GM12865 (cell line): ENCODE measurements at regions not wholly inside any gene's neighbourhood (a gene's known extent, or its start where the extent isn't known, plus 50 kb on each side); places are given as distances from the start of the nearest gene placed in this dataset.

ENCODE experiments used
- DNase-seq: peaks from one replicate; pipeline ENCODE4 v3.0.0; 2010; ENCODE audit warnings: low read depth
- H3K4me3 ChIP-seq: 2 replicates; pipeline ENCODE4 v1.5.1; 2011; ENCODE audit warnings: mild to moderate bottlenecking, low read depth, low read length, control low read depth
- TF ChIP-seq, protein P1 (sequence below): IDR thresholded peaks from 2 replicates; pipeline ENCODE4 v1.5.1; 2011; ENCODE audit warnings: low read length, control low read depth, low read depth, inconsistent platforms; ENCODE audit not compliant: insufficient read depth; ENCODE audit errors: missing control alignments

GRCh38 chrX:117511379-117511778 lies 605.2 kb downstream of the KLHL13 start:
- H3K4me3 ChIP-seq, result no peak overlapping the region
- TF ChIP-seq, protein P1, sequence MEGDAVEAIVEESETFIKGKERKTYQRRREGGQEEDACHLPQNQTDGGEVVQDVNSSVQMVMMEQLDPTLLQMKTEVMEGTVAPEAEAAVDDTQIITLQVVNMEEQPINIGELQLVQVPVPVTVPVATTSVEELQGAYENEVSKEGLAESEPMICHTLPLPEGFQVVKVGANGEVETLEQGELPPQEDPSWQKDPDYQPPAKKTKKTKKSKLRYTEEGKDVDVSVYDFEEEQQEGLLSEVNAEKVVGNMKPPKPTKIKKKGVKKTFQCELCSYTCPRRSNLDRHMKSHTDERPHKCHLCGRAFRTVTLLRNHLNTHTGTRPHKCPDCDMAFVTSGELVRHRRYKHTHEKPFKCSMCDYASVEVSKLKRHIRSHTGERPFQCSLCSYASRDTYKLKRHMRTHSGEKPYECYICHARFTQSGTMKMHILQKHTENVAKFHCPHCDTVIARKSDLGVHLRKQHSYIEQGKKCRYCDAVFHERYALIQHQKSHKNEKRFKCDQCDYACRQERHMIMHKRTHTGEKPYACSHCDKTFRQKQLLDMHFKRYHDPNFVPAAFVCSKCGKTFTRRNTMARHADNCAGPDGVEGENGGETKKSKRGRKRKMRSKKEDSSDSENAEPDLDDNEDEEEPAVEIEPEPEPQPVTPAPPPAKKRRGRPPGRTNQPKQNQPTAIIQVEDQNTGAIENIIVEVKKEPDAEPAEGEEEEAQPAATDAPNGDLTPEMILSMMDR, result no peak
- DNase-seq, result no peak

- DNase-seq, result no peak
- TF ChIP-seq, protein P1, result no peak
- no peak overlapping the region for H3K4me3 ChIP-seq
These were observed 606.2 kb downstream of the KLHL13 start for GRCh38 chrX:117510453-117510852.

DNA sequence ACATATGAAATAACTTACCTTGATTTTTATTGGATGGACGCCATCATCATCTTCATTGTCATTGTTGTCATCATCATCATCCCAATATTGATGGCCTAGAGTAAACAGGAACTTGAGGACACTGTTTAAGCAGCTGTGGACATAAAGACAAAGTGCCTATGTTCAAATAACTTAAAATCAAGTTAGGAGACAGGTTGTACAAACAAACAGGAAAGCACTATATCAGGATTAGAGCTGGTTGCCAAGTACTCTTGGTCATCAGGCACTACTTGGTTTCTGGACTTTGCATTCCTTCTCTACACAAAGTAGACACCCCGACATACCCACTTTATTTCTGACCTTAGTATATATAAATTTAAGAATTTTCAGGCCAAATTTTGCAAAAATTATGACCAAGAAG lies 608.6 kb downstream of the KLHL13 start:
- TF ChIP-seq, protein P1, result no peak
- H3K4me3 ChIP-seq, result no peak overlapping the region
- no peak for DNase-seq

GRCh38 chrX:117487421-117487820 lies 629.2 kb downstream of the KLHL13 start:
- no peak for DNase-seq
- TF ChIP-seq, protein P1, result no peak

DNA sequence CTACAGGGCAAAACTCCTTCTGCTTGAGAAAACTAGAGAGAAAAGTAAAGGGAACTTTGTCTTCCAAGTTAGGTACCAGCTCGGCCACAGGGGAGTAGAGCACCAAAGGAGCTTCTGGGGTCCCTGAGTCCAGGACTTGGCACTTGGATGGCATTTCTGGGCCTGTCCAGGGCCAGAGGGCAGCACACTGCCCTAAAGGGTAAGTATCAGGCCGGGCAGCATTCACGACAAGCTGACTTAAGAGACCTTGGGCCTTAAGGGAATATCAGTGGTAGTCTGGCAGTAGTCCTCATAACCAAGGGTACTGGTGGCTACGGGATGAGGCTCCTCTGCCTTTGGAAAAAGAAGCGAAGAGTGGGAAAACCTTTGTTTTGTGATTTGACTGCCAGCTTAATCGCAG lies 632.7 kb downstream of the KLHL13 start:
- H3K4me3 ChIP-seq, result no peak overlapping the region
- no peak for DNase-seq
- TF ChIP-seq, protein P1, result no peak

More at GRCh38 chrX:117487421-117487820, 629.2 kb downstream of the KLHL13 start:
- no peak overlapping the region for H3K4me3 ChIP-seq

- no peak for DNase-seq
- H3K4me3 ChIP-seq, result no peak overlapping the region
- TF ChIP-seq, protein P1, result no peak
These were observed 658.2 kb downstream of the KLHL13 start for GRCh38 chrX:117458243-117458968.

DNA sequence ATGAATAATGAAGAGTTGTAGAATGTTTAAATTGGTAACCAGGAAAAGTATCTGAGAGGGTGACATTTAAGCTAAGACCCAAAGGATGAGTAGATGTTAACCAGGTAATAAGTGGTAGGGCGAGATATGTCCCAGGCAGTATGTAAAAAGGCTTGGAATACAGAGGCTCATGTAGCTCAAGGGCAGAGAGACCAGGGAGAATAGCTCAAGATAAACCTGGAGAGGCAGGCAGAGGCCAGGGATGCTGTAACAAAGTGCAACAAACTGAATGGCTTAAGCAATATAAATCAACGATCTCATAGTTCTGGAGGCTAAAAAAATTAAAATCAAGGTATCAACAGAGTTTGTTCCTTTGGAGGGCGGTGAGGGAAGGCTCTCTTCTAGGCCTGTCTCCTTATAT lies 660.8 kb downstream of the KLHL13 start:
- DNase-seq, result no peak
- no peak overlapping the region for H3K4me3 ChIP-seq
- TF ChIP-seq, protein P1, result no peak
